Thoracic aorta (tissue), 2 donors: ENCODE measurements at regions not wholly inside any gene's neighbourhood (a gene's known extent, or its start where the extent isn't known, plus 50 kb on each side); places are given as distances from the start of the nearest gene placed in this dataset.

Source experiments
- ATAC-seq: fragments of 150-250 bp; one replicate; pipeline ENCODE4 v1.8.0; 2017; ENCODE audit warnings: low read depth; ENCODE audit not compliant: insufficient number of reproducible peaks, low FRiP score
- DNase-seq: peaks from one replicate; pipeline ENCODE4 v3.0.0-alpha.2; 2020; ENCODE audit warnings: low spot score
- H3K27ac ChIP-seq, 2 donors: fragments of 200-600 bp; sonication (generic); 1 replicate in 1 of 2; 2 replicates in 1 of 2; pipeline ENCODE4 v1.5.1; 2016; ENCODE audit warnings: mild to moderate bottlenecking in 2 of 2, moderate library complexity in 2 of 2
- H3K27me3 ChIP-seq: fragments of 200-600 bp; sonication (generic); replicated peaks from 2 replicates; pipeline ENCODE4 v1.6.0; 2016; ENCODE audit warnings: mild to moderate bottlenecking; ENCODE audit not compliant: insufficient read depth
- H3K36me3 ChIP-seq: fragments of 200-600 bp; sonication (generic); one replicate; pipeline ENCODE4 v1.5.1; 2016
- H3K4me1 ChIP-seq, 2 donors: fragments of 200-600 bp; sonication (generic); 1 replicate in 1 of 2; 2 replicates in 1 of 2; pipeline versions ENCODE4 v1.5.1 to v1.6.0; 2016; ENCODE audit warnings: low read depth in 2 of 2, mild to moderate bottlenecking in 1 of 2; ENCODE audit not compliant: control insufficient read depth in 1 of 2
- H3K4me3 ChIP-seq: fragments of 200-600 bp; sonication (generic); 2 replicates; pipeline ENCODE4 v1.5.1; 2016; ENCODE audit warnings: mild to moderate bottlenecking
- H3K9me3 ChIP-seq: fragments of 200-600 bp; sonication (generic); 2 replicates; pipeline ENCODE4 v1.5.1; 2016
- TF ChIP-seq, protein P1 (sequence below): fragments of 200-600 bp; sonication (generic); IDR thresholded peaks from one replicate; pipeline ENCODE4 v1.5.1; 2019; ENCODE audit warnings: antibody characterized with exemption

DNA sequence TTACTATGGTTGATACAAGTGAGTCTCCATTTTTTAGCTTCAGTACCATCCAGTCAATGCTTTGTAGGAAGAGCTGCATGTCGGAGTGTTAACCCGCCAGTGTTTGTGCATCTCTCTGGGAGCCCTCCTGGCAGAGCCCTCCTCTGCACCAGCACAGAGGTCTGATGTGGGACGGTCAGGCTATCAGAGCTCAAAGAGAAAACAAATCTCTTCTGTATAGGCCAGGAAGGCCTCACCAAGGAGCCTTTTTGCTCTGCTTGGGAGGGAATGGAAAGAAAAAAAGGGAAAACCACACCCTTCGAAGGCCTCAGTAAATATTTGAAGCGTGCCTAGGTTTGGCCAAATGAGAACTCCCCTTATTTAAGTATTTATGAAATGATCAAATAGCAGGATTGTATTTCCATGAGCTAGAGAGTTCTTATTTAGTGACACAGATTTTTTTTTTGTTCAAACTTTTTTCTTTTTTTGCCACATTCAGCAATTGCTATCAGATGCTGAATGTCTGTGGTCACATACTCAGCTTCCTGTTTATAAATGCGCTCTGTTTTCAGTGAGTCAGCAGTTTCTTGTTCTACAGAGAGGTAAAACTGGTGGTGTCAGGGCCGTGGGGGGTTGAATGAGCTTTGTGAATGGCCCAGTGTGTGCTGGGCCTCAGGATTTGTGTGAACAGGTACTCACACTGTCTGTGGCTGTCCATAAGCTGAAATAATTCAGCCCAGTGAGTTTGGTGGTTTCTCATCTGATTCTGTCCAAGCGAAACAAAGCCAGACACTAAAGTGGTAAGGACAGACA, 226.6 kb downstream of the SNX18 start:
- H3K27ac ChIP-seq, result peak overlapping the region in 1 of 2 donors; percentile 67
- H3K36me3 ChIP-seq, result no peaks in the 10 kb centered on the region
- H3K27me3 ChIP-seq, result no peaks in the 10 kb centered on the region
- no peak overlapping the region for H3K4me3 ChIP-seq
- ATAC-seq (peak; percentile 55), DNase-seq (no peak)
- peaks cover 10 to 13% of the 10 kb centered on the region in 2 donors for H3K4me1 ChIP-seq
- no peaks in the 10 kb centered on the region for H3K9me3 ChIP-seq
- TF ChIP-seq, protein P1, sequence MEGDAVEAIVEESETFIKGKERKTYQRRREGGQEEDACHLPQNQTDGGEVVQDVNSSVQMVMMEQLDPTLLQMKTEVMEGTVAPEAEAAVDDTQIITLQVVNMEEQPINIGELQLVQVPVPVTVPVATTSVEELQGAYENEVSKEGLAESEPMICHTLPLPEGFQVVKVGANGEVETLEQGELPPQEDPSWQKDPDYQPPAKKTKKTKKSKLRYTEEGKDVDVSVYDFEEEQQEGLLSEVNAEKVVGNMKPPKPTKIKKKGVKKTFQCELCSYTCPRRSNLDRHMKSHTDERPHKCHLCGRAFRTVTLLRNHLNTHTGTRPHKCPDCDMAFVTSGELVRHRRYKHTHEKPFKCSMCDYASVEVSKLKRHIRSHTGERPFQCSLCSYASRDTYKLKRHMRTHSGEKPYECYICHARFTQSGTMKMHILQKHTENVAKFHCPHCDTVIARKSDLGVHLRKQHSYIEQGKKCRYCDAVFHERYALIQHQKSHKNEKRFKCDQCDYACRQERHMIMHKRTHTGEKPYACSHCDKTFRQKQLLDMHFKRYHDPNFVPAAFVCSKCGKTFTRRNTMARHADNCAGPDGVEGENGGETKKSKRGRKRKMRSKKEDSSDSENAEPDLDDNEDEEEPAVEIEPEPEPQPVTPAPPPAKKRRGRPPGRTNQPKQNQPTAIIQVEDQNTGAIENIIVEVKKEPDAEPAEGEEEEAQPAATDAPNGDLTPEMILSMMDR, result no peak

DNA sequence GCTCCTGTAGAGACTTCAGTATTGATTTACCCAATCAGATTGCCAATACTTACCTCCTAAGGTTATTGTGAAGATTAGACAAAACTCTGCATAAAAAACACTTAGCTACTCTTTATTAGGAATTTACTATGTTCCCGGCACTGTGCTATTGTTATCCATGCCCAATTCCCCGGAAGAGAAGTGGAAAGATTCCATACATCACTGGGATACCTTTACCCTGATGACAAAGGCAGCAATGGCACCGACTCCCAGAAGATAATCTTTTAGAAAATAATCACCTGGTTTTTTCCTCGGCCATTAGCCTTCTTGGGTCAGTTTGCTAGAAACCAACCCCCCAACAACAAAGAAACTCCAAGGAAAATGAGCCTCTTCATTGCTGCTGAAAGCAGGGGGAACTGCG, 226.0 kb downstream of the SNX18 start:
- H3K27ac ChIP-seq, result peak overlapping the region in 1 of 2 donors; percentile 67
- H3K4me3 ChIP-seq, result no peak overlapping the region
- TF ChIP-seq, protein P1, result no peak
- H3K4me1 ChIP-seq, result peaks cover 10 to 13% of the 10 kb centered on the region in 2 donors
- no peaks in the 10 kb centered on the region for H3K9me3 ChIP-seq
- DNase-seq (no peak), ATAC-seq (no peak)
- no peaks in the 10 kb centered on the region for H3K36me3 ChIP-seq
- no peaks in the 10 kb centered on the region for H3K27me3 ChIP-seq

DNA sequence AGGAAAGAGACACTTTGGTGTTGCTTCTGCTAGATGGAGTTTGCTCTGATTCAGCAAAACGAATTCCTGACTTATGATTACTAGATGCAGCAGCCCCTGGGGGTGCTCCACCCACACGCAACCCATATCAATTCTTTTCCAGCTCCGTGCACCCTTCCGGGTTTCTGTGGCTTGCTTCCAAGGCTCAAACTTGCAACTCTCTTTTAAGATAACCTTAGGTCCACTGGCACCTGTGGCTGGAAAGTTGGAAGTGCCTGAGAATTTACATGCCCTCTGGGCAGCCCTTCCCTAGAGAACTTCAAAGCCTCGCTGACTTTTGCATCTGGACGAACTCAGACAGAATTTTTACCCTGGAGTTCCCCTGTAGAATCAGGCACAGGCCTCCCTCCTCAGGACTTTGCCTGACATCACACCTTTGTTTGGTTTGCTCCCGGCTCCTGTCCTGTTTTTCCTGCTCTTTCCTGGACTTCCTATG, 224.9 kb downstream of the SNX18 start:
- DNase-seq, result no peak
- TF ChIP-seq, protein P1, result no peak
- Histone ChIP-seq H3K36me3 (no peaks in the 10 kb centered on the region), H3K27me3 (no peaks in the 10 kb centered on the region), H3K4me3 (no peak overlapping the region), H3K4me1 (peaks cover 15 to 17% of the 10 kb centered on the region in 2 donors), H3K27ac (no peak overlapping the region), H3K9me3 (no peaks in the 10 kb centered on the region)
- no peak for ATAC-seq

DNA sequence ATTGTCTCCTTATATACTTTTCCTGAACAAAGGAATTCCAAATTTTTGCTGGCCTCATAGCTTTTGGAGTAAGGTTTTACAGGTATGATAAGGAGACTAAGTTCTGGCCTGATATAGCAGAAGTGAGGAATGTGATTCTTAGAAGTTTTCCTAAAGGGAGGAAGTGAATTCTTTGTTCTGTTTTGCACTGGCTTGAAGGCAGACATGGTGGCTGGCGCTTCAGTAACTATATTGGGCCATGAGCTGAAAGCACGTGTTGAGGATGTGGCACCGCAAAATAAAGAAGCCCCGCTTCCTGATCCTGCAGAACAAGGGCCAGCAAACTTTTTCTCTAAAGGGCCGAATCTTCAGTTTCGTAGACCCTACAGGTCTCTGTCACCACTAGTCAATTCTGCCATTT, 224.2 kb downstream of the SNX18 start:
- Histone ChIP-seq H3K4me1 (peaks cover 15 to 17% of the 10 kb centered on the region in 2 donors), H3K27me3 (no peaks in the 10 kb centered on the region), H3K4me3 (no peak overlapping the region), H3K27ac (no peak overlapping the region), H3K36me3 (no peaks in the 10 kb centered on the region), H3K9me3 (no peaks in the 10 kb centered on the region)
- DNase-seq (no peak), ATAC-seq (no peak)
- TF ChIP-seq, protein P1, result no peak

DNA sequence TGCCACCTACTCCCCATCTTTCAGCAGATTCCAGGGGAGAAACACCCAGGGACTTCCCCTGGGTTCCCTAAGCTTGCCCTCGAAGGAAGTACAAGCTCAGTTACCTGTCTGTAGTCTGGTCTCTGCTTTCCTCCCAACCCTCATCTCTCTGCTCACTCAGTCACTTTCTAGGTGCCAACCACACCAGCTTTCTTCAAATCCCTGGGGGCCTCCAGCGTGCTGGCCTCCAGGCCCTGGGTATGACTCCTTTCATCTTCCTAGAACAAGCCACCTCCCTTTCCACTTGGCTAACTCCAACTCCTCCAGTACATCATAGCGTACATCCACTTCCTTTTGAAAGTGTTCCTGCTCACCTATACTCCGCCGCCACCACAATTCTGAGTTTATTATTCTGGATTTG, 222.6 kb downstream of the SNX18 start:
- H3K27ac ChIP-seq, result no peak overlapping the region
- DNase-seq (no peak), ATAC-seq (no peak)
- no peaks in the 10 kb centered on the region for H3K27me3 ChIP-seq
- no peaks in the 10 kb centered on the region for H3K9me3 ChIP-seq
- H3K4me3 ChIP-seq, result no peak overlapping the region
- TF ChIP-seq, protein P1, result no peak
- peaks cover 15 to 17% of the 10 kb centered on the region in 2 donors for H3K4me1 ChIP-seq
- no peaks in the 10 kb centered on the region for H3K36me3 ChIP-seq
